NCI-H69 (cell line): ENCODE measurements at regions not wholly inside any gene's neighbourhood (a gene's known extent, or its start where the extent isn't known, plus 50 kb on each side); places are given as distances from the start of the nearest gene placed in this dataset.
A peak's percentile ranks its signal among the peaks of the same experiment; 100 is the strongest.
"Not testable (repeated sequence)": the region's sequence is repeated elsewhere in the genome, so short reads cannot be mapped to it uniquely, and the experiment has no call there.

Experiments used
- DNase-seq: peaks from one replicate; lab custom pipeline; 2025; lab: John Stamatoyannopoulos, UW

- no peak for DNase-seq
Measured at GRCh38 chr3:154900816-154901215, 179.3 kb upstream of the MME start.

GRCh38 chr3:154898916-154899315 lies 181.2 kb upstream of the MME start:
- DNase-seq: no peak

GRCh38 chr3:154898443-154898842 lies 181.7 kb upstream of the MME start:
- no peak for DNase-seq

- no peak for DNase-seq
Measured at GRCh38 chr3:154893813-154894212, 186.3 kb upstream of the MME start.

GRCh38 chr3:154889227-154889634 lies 190.9 kb upstream of the MME start:
- DNase-seq: no peak

GRCh38 chr3:154887869-154888268 lies 192.2 kb upstream of the MME start:
- DNase-seq: no peak

GRCh38 chr3:154886437-154886836 lies 193.7 kb upstream of the MME start:
- DNase-seq: no peak

- DNase-seq: no peak
Measured at GRCh38 chr3:154885418-154885817, 194.7 kb upstream of the MME start.

GRCh38 chr3:154884952-154885351 lies 195.2 kb upstream of the MME start:
- DNase-seq: no peak

GRCh38 chr3:154875142-154875541 lies 205.0 kb upstream of the MME start:
- no peak for DNase-seq

- no peak for DNase-seq
Measured at GRCh38 chr3:154872696-154873095, 207.4 kb upstream of the MME start.

GRCh38 chr3:154872074-154872473 lies 208.0 kb upstream of the MME start:
- no peak for DNase-seq

GRCh38 chr3:154864947-154865346 lies 215.2 kb upstream of the MME start:
- DNase-seq: no peak

- no peak for DNase-seq
Measured at GRCh38 chr3:154862265-154862664, 217.9 kb upstream of the MME start.

- DNase-seq: not testable (repeated sequence)
Measured at GRCh38 chr3:154852998-154853397, 227.1 kb upstream of the MME start.

- DNase-seq: no peak
Measured at GRCh38 chr3:154852515-154852914, 227.6 kb upstream of the MME start.

GRCh38 chr3:154851644-154852043 lies 228.5 kb upstream of the MME start:
- DNase-seq: no peak

- no peak for DNase-seq
Measured at GRCh38 chr3:154850921-154851320, 229.2 kb upstream of the MME start.

GRCh38 chr3:154849408-154849807 lies 230.7 kb upstream of the MME start:
- DNase-seq: no peak

GRCh38 chr3:154844863-154845262 lies 235.3 kb upstream of the MME start:
- DNase-seq: peak; percentile 0

- no peak for DNase-seq
Measured at GRCh38 chr3:154843647-154844046, 236.5 kb upstream of the MME start.

GRCh38 chr3:154842536-154842935 lies 237.6 kb upstream of the MME start:
- DNase-seq: no peak

GRCh38 chr3:154835639-154836038 lies 244.5 kb upstream of the MME start:
- no peak for DNase-seq

- DNase-seq: not testable (repeated sequence)
Measured at GRCh38 chr3:154834831-154835230, 245.3 kb upstream of the MME start.

- no peak for DNase-seq
Measured at GRCh38 chr3:154829929-154830328, 250.2 kb upstream of the MME start.
